RPMI8226 (cell line): ENCODE measurements at regions not wholly inside any gene's neighbourhood (a gene's known extent, or its start where the extent isn't known, plus 50 kb on each side); places are given as distances from the start of the nearest gene placed in this dataset.

Source experiments
- DNase-seq: peaks from one replicate; pipeline ENCODE4 v3.0.0-alpha.2; 2015

- DNase-seq: no peak
These were observed 1021.2 kb downstream of the TBC1D22A start for GRCh38 chr22:47783433-47784366.

GRCh38 chr22:47782328-47783075 lies 1020.1 kb downstream of the TBC1D22A start:
- DNase-seq: no peak

GRCh38 chr22:47781427-47782111 lies 1019.1 kb downstream of the TBC1D22A start:
- DNase-seq: no peak

- DNase-seq: no peak
These were observed 1018.6 kb downstream of the TBC1D22A start for GRCh38 chr22:47781024-47781423.

- DNase-seq: no peak
These were observed 1017.9 kb downstream of the TBC1D22A start for GRCh38 chr22:47780281-47780875.

GRCh38 chr22:47779474-47779873 lies 1017.0 kb downstream of the TBC1D22A start:
- no peak for DNase-seq

GRCh38 chr22:47778160-47778658 lies 1015.8 kb downstream of the TBC1D22A start:
- DNase-seq: no peak

GRCh38 chr22:47777426-47777825 lies 1015.0 kb downstream of the TBC1D22A start:
- no peak for DNase-seq

GRCh38 chr22:47776329-47776728 lies 1013.9 kb downstream of the TBC1D22A start:
- DNase-seq: no peak

GRCh38 chr22:47775686-47776085 lies 1013.2 kb downstream of the TBC1D22A start:
- DNase-seq: no peak

- DNase-seq: no peak
These were observed 1012.7 kb downstream of the TBC1D22A start for GRCh38 chr22:47775191-47775590.

GRCh38 chr22:47773635-47774034 lies 1011.2 kb downstream of the TBC1D22A start:
- no peak for DNase-seq

- DNase-seq: no peak
These were observed 1010.4 kb downstream of the TBC1D22A start for GRCh38 chr22:47772864-47773263.

GRCh38 chr22:47769652-47770051 lies 1007.2 kb downstream of the TBC1D22A start:
- DNase-seq: no peak

GRCh38 chr22:47768027-47768426 lies 1005.6 kb downstream of the TBC1D22A start:
- DNase-seq: no peak

- DNase-seq: no peak
These were observed 1005.0 kb downstream of the TBC1D22A start for GRCh38 chr22:47767403-47767802.

- DNase-seq: no peak
These were observed 1003.3 kb downstream of the TBC1D22A start for GRCh38 chr22:47765757-47766156.

- DNase-seq: no peak
These were observed 999.7 kb downstream of the TBC1D22A start for GRCh38 chr22:47762141-47762540.

- no peak for DNase-seq
These were observed 997.5 kb downstream of the TBC1D22A start for GRCh38 chr22:47759909-47760308.

GRCh38 chr22:47757741-47758140 lies 995.3 kb downstream of the TBC1D22A start:
- DNase-seq: no peak

GRCh38 chr22:47750086-47750485 lies 987.6 kb downstream of the TBC1D22A start:
- peak; percentile 11 for DNase-seq

- no peak for DNase-seq
These were observed 986.5 kb downstream of the TBC1D22A start for GRCh38 chr22:47748957-47749356.

GRCh38 chr22:47748271-47748670 lies 985.8 kb downstream of the TBC1D22A start:
- DNase-seq: no peak
